GM18502 (cell line): ENCODE measurements at regions not wholly inside any gene's neighbourhood (a gene's known extent, or its start where the extent isn't known, plus 50 kb on each side); places are given as distances from the start of the nearest gene placed in this dataset.

ENCODE experiments used
- ATAC-seq: cut with Tn5 transposase; IDR thresholded peaks from one replicate; pipeline ENCODE4 v1.9.1; 2021; ENCODE audit warnings: mild to moderate bottlenecking; ENCODE audit not compliant: unreplicated experiment, poor library complexity

GRCh38 chrX:147680251-147680650 is 231.5 kb upstream of the FMR1 start:
- no peak for ATAC-seq

GRCh38 chrX:147693511-147693910 is 218.2 kb upstream of the FMR1 start:
- no peak for ATAC-seq

DNA sequence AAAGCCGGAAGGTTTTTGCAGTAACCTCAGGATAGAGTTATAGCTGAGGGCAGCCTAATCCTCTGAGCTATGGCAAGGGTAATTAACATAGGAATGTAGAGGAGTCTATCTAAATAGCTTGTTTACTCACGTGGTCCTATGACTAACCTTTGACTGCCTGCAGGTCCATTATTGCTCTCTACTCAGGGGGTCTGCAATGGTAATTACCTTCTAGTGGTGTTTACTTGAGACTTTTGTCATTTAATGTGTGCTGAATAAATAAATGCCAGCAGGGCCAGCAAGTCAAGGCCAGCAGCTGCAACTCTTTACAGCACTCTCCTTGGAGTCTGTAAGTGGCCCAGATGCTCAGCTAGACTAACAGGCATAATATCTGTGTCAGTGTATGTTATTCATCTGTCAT is 212.7 kb upstream of the FMR1 start:
- no peak for ATAC-seq

DNA sequence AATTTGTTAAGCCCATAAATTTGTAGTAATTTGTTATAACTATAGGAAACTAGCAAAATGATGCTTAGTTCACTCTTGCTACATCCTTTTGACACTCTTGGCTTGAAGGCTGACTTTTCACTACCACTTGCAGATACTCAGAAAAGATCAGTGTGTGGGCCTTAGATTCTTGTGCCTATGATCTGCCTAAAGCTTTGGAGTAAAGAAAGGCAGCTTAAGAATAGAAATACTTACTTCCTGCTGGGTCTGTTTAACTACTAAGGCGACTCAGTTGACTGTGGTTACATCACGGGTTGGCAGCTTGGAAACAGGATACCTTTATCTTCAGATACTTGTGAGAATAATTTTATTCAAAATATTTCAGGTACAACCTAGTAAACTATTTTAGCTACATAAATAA is 201.4 kb upstream of the FMR1 start:
- no peak for ATAC-seq

GRCh38 chrX:147733369-147733768 is 178.3 kb upstream of the FMR1 start:
- ATAC-seq: no peak

DNA sequence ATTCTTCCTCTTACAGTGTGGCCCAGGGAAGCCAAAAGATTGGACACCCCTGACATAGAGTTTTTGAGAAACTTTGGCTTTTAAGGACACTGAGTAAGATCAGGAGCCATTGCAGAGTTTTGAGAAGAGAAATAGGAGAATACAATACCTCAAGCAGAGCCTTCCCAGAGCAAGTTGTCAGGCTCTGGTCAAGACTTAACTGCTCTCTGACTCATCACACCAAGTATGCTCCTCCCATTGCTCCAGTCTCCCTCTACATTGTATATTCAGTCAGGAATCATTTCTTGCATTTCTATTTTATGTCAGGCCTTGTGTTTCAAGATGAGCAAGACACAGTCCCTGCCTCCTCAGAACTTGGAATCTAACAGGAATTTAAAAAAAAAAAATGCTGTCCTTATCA is 176.4 kb upstream of the FMR1 start:
- ATAC-seq: no peak

DNA sequence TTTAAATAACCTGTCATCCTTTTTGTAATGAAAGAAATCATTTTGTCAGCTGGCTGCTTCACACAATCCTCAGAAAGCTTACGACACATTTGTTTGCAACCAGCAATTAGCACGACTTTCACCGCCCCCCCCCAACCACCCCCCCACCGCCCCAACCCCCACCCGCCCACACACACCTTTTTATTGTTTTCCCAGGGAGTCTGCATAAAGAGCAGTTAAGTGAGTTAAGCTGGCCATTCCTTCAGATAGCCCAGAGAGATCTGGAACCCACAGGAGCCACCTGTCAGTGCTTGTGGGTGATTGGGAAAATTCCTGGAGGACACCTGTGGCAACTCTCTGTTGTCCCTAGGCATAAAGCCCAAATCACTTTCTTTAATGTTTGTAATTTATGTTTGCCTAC is 175.7 kb upstream of the FMR1 start:
- no peak for ATAC-seq

DNA sequence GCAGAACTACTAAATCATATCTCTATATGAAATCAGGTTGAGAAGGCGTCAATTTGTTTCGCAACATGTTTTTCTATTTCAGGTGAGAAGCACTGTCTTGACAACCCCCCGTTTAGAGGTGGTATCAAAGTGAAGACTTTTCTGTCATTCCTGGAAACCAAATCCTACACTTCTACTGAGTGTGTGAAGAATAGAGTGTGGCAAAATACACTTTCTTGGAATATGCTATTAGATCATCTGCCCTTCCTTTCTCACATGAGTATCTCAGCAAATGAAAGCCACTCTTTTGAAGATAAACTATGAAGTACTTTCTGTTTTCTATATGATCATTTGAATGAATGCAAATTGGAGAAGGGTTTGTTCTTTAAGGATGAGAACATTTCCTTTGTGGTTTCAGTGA is 174.0 kb upstream of the FMR1 start:
- no peak for ATAC-seq

GRCh38 chrX:147738265-147738664 is 173.5 kb upstream of the FMR1 start:
- ATAC-seq: no peak

GRCh38 chrX:147739196-147739595 is 172.5 kb upstream of the FMR1 start:
- no peak for ATAC-seq

DNA sequence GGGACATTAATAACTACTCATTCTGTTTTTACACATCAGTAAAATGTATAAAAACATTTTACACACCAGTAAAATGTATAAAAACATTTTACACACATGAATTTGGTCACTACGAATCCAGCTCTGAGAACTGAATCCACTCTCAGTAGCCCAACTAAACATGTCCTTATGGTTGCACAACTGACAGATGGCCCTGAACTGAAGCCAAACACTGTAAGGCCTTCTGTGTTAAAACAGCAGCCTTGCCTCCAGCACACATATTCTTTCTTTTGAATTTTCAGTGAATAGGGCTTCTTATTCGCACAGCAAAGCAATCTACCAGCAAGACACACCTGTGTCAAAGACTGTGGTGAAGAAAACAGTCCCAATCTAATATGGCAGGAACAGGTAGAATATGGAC is 169.9 kb upstream of the FMR1 start:
- ATAC-seq: no peak

- ATAC-seq: no peak
These were observed 162.4 kb upstream of the FMR1 start for GRCh38 chrX:147749308-147749707.

DNA sequence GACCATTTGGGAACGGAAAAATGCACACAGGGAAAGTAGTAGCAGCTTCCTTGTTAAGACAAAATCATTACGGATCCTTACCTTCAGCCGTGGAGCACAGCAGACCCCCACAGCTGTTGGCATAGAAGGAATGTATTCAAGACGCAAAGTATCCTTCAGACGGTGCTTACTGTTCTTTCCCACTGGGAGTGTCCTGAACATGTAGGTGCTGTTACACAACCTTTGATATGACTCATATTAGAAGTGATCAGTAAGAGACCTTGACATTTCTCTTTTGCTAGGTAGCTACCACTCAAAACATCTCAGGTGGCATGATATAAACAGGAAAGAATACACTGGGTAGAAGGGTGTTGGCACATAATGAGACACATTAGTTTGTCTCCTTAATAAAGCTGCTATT is 154.0 kb upstream of the FMR1 start:
- no peak for ATAC-seq

DNA sequence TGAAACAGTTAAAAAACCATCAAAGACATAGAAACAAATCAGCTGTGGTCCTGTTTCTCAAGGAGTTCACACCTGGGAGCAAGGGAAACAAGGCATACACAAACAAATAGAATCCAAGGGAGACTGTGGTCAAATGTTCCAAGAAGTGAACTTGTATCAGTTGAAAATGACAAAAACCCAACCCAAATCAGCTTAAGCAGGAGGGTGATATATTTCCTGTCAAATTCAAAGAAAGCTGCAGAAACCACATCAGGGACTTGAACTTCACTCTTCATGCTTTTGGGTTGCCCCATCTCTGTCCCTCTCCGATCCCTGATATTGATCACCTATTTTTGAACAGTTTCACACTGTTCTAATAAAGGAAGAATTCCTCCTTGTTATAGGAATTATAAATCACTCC is 148.6 kb upstream of the FMR1 start:
- ATAC-seq: no peak

DNA sequence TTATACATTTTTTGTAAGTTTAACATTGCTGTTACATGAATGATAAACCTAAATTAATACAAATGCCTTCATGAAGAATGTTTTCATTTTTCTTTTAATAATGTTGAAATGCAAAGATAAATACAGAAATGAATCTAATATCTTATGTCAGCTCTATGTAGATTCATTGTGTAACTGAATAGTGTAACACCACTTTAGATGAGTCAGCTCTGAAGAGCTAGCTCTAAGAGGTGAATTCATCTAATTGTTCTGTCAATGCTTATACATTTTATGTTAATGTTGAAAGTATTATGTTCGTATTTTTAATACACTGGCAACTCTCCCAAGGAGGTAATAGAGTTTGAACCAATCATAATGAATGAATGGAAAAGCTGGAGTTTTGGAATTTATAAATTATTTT is 146.9 kb upstream of the FMR1 start:
- no peak for ATAC-seq

- ATAC-seq: no peak
These were observed 140.9 kb upstream of the FMR1 start for GRCh38 chrX:147770858-147771257.

DNA sequence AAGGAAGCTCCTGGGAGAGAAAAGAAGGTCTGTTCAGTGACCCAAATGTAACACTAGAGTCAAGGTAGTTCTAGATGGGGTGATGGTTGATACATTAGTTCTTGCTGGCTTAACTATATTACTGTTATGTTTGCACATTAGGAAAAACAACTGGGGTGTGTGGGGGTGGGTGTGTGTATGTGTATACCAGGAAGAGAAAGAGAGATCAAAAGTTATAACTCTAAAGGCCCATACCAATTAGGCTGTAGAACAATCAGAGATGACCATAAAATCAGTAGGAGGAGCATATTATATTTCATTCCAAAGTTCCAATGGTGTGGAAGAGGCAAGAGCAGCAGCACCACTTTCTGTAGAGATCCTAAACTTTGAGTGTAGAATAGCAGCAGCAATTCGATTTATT is 134.7 kb upstream of the FMR1 start:
- no peak for ATAC-seq

GRCh38 chrX:147779173-147779572 is 132.5 kb upstream of the FMR1 start:
- no peak for ATAC-seq

- no peak for ATAC-seq
These were observed 129.9 kb upstream of the FMR1 start for GRCh38 chrX:147781844-147782243.

GRCh38 chrX:147788641-147789350 is 122.9 kb upstream of the FMR1 start:
- no peak for ATAC-seq

- no peak for ATAC-seq
These were observed 111.1 kb upstream of the FMR1 start for GRCh38 chrX:147800663-147801062.

- ATAC-seq: peak; percentile 79
These were observed 107.8 kb upstream of the FMR1 start for GRCh38 chrX:147803948-147804347.

DNA sequence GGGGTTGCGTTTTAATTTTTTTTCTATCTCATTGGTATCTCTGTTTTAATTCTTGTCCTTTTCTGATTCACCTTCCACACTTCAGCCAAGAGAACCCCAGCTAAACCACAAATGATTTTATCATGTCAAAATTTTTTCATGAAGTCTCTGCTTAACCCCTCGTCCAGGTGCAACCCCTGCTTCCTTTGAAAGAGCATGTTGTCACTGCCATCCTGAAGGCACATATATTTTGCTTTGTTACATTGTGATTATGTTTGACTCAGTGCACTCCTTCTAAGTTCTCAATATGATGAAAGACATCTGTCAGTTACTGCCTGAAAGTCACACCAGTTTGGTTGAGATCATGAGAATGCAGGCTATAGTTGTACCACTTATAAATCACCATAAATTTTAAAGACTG is 99.9 kb upstream of the FMR1 start:
- ATAC-seq: no peak
